Cardiac muscle cell (in vitro differentiated cells and primary cell): ENCODE measurements at regions not wholly inside any gene's neighbourhood (a gene's known extent, or its start where the extent isn't known, plus 50 kb on each side); places are given as distances from the start of the nearest gene placed in this dataset.

ENCODE experiments used
- DNase-seq, 2 donors: peaks; one replicate each; pipeline versions ENCODE4 v3.0.0 to v3.0.0-alpha.2; 2010 to 2017; ENCODE audit warnings: low read depth in 1 of 2, low spot score in 1 of 2
- H3K27ac ChIP-seq: fragments of 200-600 bp; sonication (generic); 2 replicates; pipeline ENCODE4 v1.5.1; 2016
- H3K27me3 ChIP-seq: fragments of 200-600 bp; sonication (generic); 2 replicates; pipeline ENCODE4 v1.6.0; 2016; ENCODE audit warnings: control low read depth
- H3K36me3 ChIP-seq: fragments of 200-600 bp; sonication (generic); 2 replicates; pipeline ENCODE4 v1.5.1; 2016; ENCODE audit warnings: control low read depth
- H3K4me1 ChIP-seq: fragments of 200-600 bp; sonication (generic); 2 replicates; pipeline ENCODE4 v1.8.1; 2017; ENCODE audit warnings: low read depth, mild to moderate bottlenecking, mixed run types
- H3K4me3 ChIP-seq: fragments of 200-600 bp; sonication (generic); 2 replicates; pipeline ENCODE4 v1.5.1; 2016; ENCODE audit warnings: mild to moderate bottlenecking
- H3K9me3 ChIP-seq: fragments of 200-600 bp; sonication (generic); 2 replicates; pipeline ENCODE4 v1.5.1; 2017; ENCODE audit warnings: low read depth, mild to moderate bottlenecking, control low read depth
- TF ChIP-seq, protein P1 (sequence below): IDR thresholded peaks from 2 replicates; pipeline ENCODE4 v1.5.1; 2012; ENCODE audit warnings: low read depth, mild to moderate bottlenecking, low read length

DNA sequence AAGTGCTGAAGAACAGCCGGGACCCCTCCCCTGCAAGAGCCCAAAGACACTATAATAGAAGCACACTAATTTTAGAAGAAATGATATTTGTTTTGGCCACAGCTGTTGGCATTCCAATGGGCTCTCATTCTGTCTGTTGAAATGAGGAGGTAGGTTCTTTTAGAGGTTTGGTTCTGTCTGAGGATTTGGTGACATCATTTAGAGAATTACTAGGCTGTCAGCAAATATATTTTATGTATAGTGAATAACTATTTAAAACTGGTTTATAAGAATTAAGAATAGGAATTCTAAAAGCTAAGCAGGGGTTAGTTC is 200.7 kb upstream of the SLC38A2 start:
- Histone ChIP-seq H3K27me3 (no peaks in the 10 kb centered on the region), H3K36me3 (no peaks in the 10 kb centered on the region)
- TF ChIP-seq, protein P1, sequence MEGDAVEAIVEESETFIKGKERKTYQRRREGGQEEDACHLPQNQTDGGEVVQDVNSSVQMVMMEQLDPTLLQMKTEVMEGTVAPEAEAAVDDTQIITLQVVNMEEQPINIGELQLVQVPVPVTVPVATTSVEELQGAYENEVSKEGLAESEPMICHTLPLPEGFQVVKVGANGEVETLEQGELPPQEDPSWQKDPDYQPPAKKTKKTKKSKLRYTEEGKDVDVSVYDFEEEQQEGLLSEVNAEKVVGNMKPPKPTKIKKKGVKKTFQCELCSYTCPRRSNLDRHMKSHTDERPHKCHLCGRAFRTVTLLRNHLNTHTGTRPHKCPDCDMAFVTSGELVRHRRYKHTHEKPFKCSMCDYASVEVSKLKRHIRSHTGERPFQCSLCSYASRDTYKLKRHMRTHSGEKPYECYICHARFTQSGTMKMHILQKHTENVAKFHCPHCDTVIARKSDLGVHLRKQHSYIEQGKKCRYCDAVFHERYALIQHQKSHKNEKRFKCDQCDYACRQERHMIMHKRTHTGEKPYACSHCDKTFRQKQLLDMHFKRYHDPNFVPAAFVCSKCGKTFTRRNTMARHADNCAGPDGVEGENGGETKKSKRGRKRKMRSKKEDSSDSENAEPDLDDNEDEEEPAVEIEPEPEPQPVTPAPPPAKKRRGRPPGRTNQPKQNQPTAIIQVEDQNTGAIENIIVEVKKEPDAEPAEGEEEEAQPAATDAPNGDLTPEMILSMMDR, result no peak

DNA sequence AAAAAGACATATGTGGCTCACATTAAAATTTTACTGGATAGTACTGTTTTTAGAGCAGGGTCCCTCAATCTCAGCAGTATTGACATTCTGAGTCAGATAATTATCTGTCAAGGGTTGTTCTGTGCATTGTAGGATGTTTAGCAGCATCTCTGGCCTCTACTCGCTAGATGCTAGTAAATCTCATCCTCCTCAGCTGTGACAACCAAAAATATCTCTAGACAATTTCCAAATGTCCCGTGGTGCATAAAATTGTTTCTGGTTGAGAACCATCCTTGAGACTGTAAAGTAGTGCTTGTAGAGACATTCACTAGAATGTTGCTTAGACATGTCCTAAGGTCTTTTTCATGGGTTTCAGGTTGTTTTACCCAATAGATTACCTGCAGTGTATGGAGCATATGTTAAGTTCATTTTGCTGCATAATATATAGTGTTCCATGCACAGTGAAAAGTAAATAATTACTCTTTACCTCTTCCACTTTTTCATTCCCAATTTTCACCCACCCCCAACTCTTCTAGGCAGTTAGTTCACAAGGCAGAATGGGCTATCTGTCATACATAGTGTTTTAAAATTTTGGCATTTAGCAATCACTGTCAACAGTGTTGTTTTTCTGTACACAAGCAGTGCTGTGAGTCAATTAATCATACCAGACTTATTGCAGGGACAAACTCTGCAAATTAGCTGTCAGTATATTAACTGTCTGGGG is 200.2 kb upstream of the SLC38A2 start:
- TF ChIP-seq, protein P1, result no peak
- Histone ChIP-seq H3K4me3 (no peak overlapping the region), H3K36me3 (no peaks in the 10 kb centered on the region), H3K27me3 (no peaks in the 10 kb centered on the region), H3K9me3 (no peaks in the 10 kb centered on the region), H3K4me1 (no peaks in the 10 kb centered on the region), H3K27ac (no peak overlapping the region)
- DNase-seq, result no peak

More for the DNA sequence above, 200.7 kb upstream of the SLC38A2 start:
- Histone ChIP-seq H3K4me1 (no peaks in the 10 kb centered on the region), H3K27ac (no peak overlapping the region), H3K9me3 (no peaks in the 10 kb centered on the region), H3K4me3 (no peak overlapping the region)
- no peak for DNase-seq

DNA sequence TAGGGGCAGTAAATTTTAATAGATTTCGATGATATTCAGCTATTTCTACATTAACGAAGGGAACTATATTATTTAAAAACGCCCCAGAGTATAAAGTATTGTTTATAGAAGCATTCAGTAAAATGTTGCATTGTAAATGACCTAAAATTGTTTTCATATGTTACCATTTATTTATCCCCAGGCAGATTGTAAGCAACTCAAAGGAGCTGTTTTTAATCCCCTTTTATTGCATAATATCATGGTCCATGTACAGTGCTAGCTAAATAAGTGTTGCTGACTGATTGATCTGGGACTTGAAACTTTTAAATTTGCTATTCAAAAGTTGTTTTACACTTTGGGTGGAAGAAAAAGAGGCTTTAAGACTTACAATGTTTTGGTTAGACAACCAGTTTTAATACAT is 199.0 kb upstream of the SLC38A2 start:
- H3K9me3 ChIP-seq, result no peaks in the 10 kb centered on the region
- H3K4me1 ChIP-seq, result no peaks in the 10 kb centered on the region
- no peak for DNase-seq

DNA sequence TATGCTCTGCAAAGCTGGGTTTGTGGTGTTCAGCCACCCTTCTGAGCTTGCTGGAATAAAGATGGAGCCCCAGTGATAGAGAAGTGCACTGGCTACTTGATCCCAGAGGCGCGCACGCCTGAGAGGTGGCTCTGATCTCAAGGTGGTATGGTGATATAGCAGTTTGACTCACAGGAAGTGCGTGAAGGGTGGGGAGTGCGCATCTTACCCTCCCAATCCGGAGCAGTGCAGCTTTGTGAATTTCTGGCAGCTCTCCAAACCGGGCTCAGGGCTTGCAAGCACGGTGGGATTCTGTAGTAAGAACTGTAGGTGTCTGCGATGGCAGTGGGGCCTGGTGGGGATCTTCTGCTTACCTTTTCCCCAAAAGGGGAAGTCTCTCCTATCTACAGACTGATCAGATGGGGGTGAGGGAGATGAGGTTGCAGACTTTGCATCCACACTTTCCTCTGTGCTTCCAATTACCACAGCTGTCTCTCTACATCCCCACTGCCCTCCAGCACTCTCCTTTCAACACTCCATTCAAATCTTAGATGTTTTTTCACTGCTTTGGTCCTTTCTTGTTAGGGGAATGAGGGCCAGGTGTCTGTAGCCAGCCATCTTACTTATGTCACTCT is 197.4 kb upstream of the SLC38A2 start:
- Histone ChIP-seq H3K27ac (no peak overlapping the region), H3K4me3 (no peak overlapping the region), H3K27me3 (no peaks in the 10 kb centered on the region), H3K4me1 (no peaks in the 10 kb centered on the region), H3K9me3 (no peaks in the 10 kb centered on the region), H3K36me3 (no peaks in the 10 kb centered on the region)
- no peak for DNase-seq
- TF ChIP-seq, protein P1, result no peak

More for the DNA sequence above, 199.0 kb upstream of the SLC38A2 start:
- no peaks in the 10 kb centered on the region for H3K36me3 ChIP-seq
- no peaks in the 10 kb centered on the region for H3K27me3 ChIP-seq
- no peak overlapping the region for H3K27ac ChIP-seq
- H3K4me3 ChIP-seq, result no peak overlapping the region
- TF ChIP-seq, protein P1, result no peak

DNA sequence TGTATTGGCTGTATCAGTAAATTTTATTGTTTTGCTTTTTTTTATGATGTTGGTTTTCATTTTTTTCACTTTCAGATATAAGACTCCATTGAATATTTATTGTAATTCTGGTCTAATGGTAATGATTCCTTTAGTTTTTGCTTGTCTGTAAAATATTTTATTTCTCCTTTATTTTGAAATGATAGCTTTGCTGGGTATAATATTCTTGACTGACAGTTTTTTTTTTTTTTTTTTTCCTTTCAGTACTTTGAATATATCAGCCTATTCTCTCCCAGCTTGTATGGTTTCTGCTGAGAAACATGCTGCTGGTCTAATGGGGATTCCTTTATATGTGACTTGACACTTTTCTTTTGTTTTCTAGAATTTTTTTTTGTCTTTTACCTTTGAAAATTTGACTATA is 195.1 kb upstream of the SLC38A2 start:
- H3K27me3 ChIP-seq, result no peaks in the 10 kb centered on the region
- no peaks in the 10 kb centered on the region for H3K36me3 ChIP-seq
- H3K27ac ChIP-seq, result no peak overlapping the region

More for the DNA sequence above, 195.1 kb upstream of the SLC38A2 start:
- no peak for DNase-seq
- no peaks in the 10 kb centered on the region for H3K4me1 ChIP-seq
- H3K4me3 ChIP-seq, result no peak overlapping the region
- TF ChIP-seq, protein P1, result no peak
- no peaks in the 10 kb centered on the region for H3K9me3 ChIP-seq
